ENCODE measurements at regions not wholly inside any gene's neighbourhood (a gene's known extent, or its start where the extent isn't known, plus 50 kb on each side); places are given as distances from the start of the nearest gene placed in this dataset.

- Histone ChIP-seq H3K9me3 (ENCODE audit: low read depth) (no peaks in the 10 kb centered on the region), H2AFZ (no peak overlapping the region), H3K79me2 (no peaks in the 10 kb centered on the region), H3K9me2 (replicated peaks; ENCODE audit: insufficient read depth) (no peaks in the 10 kb centered on the region), H3K4me3 (no peak overlapping the region), H3K27ac (no peak overlapping the region), H3K27me3 (no peaks in the 10 kb centered on the region), H3K4me1 (ENCODE audit: insufficient read depth) (peaks cover 5% of the 10 kb centered on the region), H3K36me3 (replicated peaks; ENCODE audit: insufficient read depth, low read depth) (no peaks in the 10 kb centered on the region), H4K20me1 (ENCODE audit: insufficient read depth, poor library complexity, severe bottlenecking) (no peaks in the 10 kb centered on the region), H3K4me2 (no peak overlapping the region)
- no peak for DNase-seq (ENCODE audit: low spot score)
- 92% methylated on average over 2 of the region's 2 CpGs for WGBS (ENCODE audit: low lambda C conversion rate, missing lambda C conversion rate)
- TF ChIP-seq EZH2 (IDR thresholded peaks at IDR 0.05; ENCODE audit: borderline replicate concordance): no peak
These were observed 516.2 kb downstream of the INSC start for GRCh38 chr11:15630896-15631295.

GRCh38 chr11:15635521-15635920 is 520.8 kb downstream of the INSC start:
- Histone ChIP-seq H3K79me2 (no peaks in the 10 kb centered on the region), H3K4me3 (no peak overlapping the region), H3K4me1 (ENCODE audit: insufficient read depth) (peaks cover 5% of the 10 kb centered on the region), H4K20me1 (ENCODE audit: insufficient read depth, poor library complexity, severe bottlenecking) (no peaks in the 10 kb centered on the region), H3K9me3 (ENCODE audit: low read depth) (no peaks in the 10 kb centered on the region), H2AFZ (no peak overlapping the region), H3K27me3 (no peaks in the 10 kb centered on the region), H3K27ac (no peak overlapping the region), H3K9me2 (replicated peaks; ENCODE audit: insufficient read depth) (no peaks in the 10 kb centered on the region), H3K36me3 (replicated peaks; ENCODE audit: insufficient read depth, low read depth) (no peaks in the 10 kb centered on the region), H3K4me2 (no peak overlapping the region)
- no peak for TF ChIP-seq EZH2 (IDR thresholded peaks at IDR 0.05; ENCODE audit: borderline replicate concordance)
- DNase-seq (ENCODE audit: low spot score): no peak
- WGBS (ENCODE audit: low lambda C conversion rate, missing lambda C conversion rate): 72% methylated on average over 2 of the region's 2 CpGs

GRCh38 chr11:15636521-15637089 is 521.9 kb downstream of the INSC start:
- Histone ChIP-seq H3K4me3 (no peak overlapping the region), H3K4me2 (no peak overlapping the region), H3K9me2 (replicated peaks; ENCODE audit: insufficient read depth) (no peaks in the 10 kb centered on the region), H3K36me3 (replicated peaks; ENCODE audit: insufficient read depth, low read depth) (no peaks in the 10 kb centered on the region), H3K27ac (no peak overlapping the region), H3K4me1 (ENCODE audit: insufficient read depth) (peaks cover 12% of the 10 kb centered on the region), H3K27me3 (no peaks in the 10 kb centered on the region), H4K20me1 (ENCODE audit: insufficient read depth, poor library complexity, severe bottlenecking) (no peaks in the 10 kb centered on the region), H2AFZ (no peak overlapping the region), H3K9me3 (ENCODE audit: low read depth) (no peaks in the 10 kb centered on the region), H3K79me2 (no peaks in the 10 kb centered on the region)
- no peak for DNase-seq (ENCODE audit: low spot score)
- WGBS (ENCODE audit: low lambda C conversion rate, missing lambda C conversion rate): 92% methylated on average over 3 of the region's 3 CpGs
- TF ChIP-seq CTCF (IDR thresholded peaks at IDR 0.05; ENCODE audit: poor library complexity): no peak
- TF ChIP-seq EZH2 (IDR thresholded peaks at IDR 0.05; ENCODE audit: borderline replicate concordance): no peak
- TF ChIP-seq EZH2phosphoT487 (IDR thresholded peaks at IDR 0.05; ENCODE audit: low read depth, severe bottlenecking, unreplicated experiment): no peak

GRCh38 chr11:15638386-15638787 is 523.7 kb downstream of the INSC start:
- no peaks in the 10 kb centered on the region for H3K9me2 ChIP-seq (replicated peaks; ENCODE audit: insufficient read depth)
- H4K20me1 ChIP-seq (ENCODE audit: insufficient read depth, poor library complexity, severe bottlenecking): no peaks in the 10 kb centered on the region
- WGBS (ENCODE audit: low lambda C conversion rate, missing lambda C conversion rate): 94% methylated on average over 1 of the region's 1 CpG
- H3K4me2 ChIP-seq: no peak overlapping the region
- no peaks in the 10 kb centered on the region for H3K36me3 ChIP-seq (replicated peaks; ENCODE audit: insufficient read depth, low read depth)
- no peak overlapping the region for H3K4me3 ChIP-seq
- TF ChIP-seq EZH2phosphoT487 (IDR thresholded peaks at IDR 0.05; ENCODE audit: low read depth, severe bottlenecking, unreplicated experiment) (no peak), EZH2 (IDR thresholded peaks at IDR 0.05; ENCODE audit: borderline replicate concordance) (no peak), CTCF (IDR thresholded peaks at IDR 0.05; ENCODE audit: poor library complexity) (no peak)
- no peaks in the 10 kb centered on the region for H3K27me3 ChIP-seq
- H3K4me1 ChIP-seq (ENCODE audit: insufficient read depth): peaks cover 14% of the 10 kb centered on the region
- H3K9me3 ChIP-seq (ENCODE audit: low read depth): no peaks in the 10 kb centered on the region
- no peak for DNase-seq (ENCODE audit: low spot score)
- no peak overlapping the region for H3K27ac ChIP-seq
- H3K79me2 ChIP-seq: no peaks in the 10 kb centered on the region
- no peak overlapping the region for H2AFZ ChIP-seq
